GM10266 (cell line): ENCODE measurements at regions not wholly inside any gene's neighbourhood (a gene's known extent, or its start where the extent isn't known, plus 50 kb on each side); places are given as distances from the start of the nearest gene placed in this dataset.

Experiments
- DNase-seq: peaks from one replicate; pipeline ENCODE4 v3.0.0; 2012; ENCODE audit errors: extremely low spot score
- CTCF ChIP-seq: IDR thresholded peaks from 2 replicates; pipeline ENCODE4 v1.5.1; 2012; ENCODE audit warnings: mild to moderate bottlenecking, low read depth; ENCODE audit not compliant: control insufficient read depth, insufficient read depth; ENCODE audit errors: missing control alignments

- no peak for DNase-seq
- TF ChIP-seq CTCF: no peak
Observed at GRCh38 chr11:127888386-127888785, 699.0 kb downstream of the ETS1 start.

- no peak for DNase-seq
Observed at GRCh38 chr11:127875131-127875530, 712.2 kb downstream of the ETS1 start.

GRCh38 chr11:127873478-127873877 lies 713.9 kb downstream of the ETS1 start:
- TF ChIP-seq CTCF: no peak
- no peak for DNase-seq

More at GRCh38 chr11:127875131-127875530, 712.2 kb downstream of the ETS1 start:
- TF ChIP-seq CTCF: no peak

GRCh38 chr11:127866109-127866508 lies 721.2 kb downstream of the ETS1 start:
- no peak for TF ChIP-seq CTCF

GRCh38 chr11:127864861-127865260 lies 722.5 kb downstream of the ETS1 start:
- no peak for DNase-seq

More at GRCh38 chr11:127866109-127866508, 721.2 kb downstream of the ETS1 start:
- no peak for DNase-seq

GRCh38 chr11:127862406-127862805 lies 725.0 kb downstream of the ETS1 start:
- DNase-seq: no peak
- TF ChIP-seq CTCF: no peak

More at GRCh38 chr11:127864861-127865260, 722.5 kb downstream of the ETS1 start:
- TF ChIP-seq CTCF: no peak

- no peak for DNase-seq
- no peak for TF ChIP-seq CTCF
Observed at GRCh38 chr11:127859941-127860354, 727.4 kb downstream of the ETS1 start.

GRCh38 chr11:127844876-127845275 lies 742.5 kb downstream of the ETS1 start:
- DNase-seq: no peak
- TF ChIP-seq CTCF: no peak
